Gastroesophageal sphincter (tissue), 3 donors: ENCODE measurements at regions not wholly inside any gene's neighbourhood (a gene's known extent, or its start where the extent isn't known, plus 50 kb on each side); places are given as distances from the start of the nearest gene placed in this dataset.
"Not testable (repeated sequence)": the region's sequence is repeated elsewhere in the genome, so short reads cannot be mapped to it uniquely, and the experiment has no call there.

Source experiments
- CTCF ChIP-seq, 4 experiments: fragments of 200-600 bp in 2 of 4; fragments of 450-650 bp in 2 of 4; sonication (generic) in 1 of 4; IDR thresholded peaks; one replicate each; pipeline ENCODE4 v1.5.1; 2017 to 2019; ENCODE audit warnings: antibody characterized with exemption in 4 of 4, mild to moderate bottlenecking in 2 of 4, moderate library complexity in 2 of 4
- EP300 ChIP-seq: sonication (generic); formaldehyde crosslinking; IDR thresholded peaks from one replicate; pipeline ENCODE4 v1.6.1; 2017; ENCODE audit warnings: antibody characterized with exemption, mild to moderate bottlenecking

DNA sequence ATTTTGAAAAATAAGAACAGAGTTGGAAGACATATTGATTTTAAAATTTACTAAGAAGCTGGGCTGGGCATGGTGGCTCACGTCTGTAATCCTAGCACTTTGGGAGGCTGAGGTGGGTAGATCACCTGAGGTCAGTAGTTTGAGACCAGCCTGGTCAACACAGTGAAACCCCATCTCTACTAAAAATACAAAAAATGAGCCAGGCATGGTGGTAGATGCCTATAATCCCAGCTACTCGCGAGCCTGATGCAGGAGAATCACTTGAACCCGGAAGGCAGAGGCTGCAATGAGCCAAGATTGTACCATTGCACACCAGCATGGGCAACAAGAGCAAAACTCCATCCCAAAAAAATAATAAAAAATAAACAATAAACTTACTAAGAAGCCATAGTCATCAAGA lies 262.5 kb downstream of the GOLGA6L6 start:
- not testable (repeated sequence) for TF ChIP-seq CTCF (IDR thresholded peaks at IDR 0.05); EP300
